GM21360 (cell line): ENCODE measurements at regions not wholly inside any gene's neighbourhood (a gene's known extent, or its start where the extent isn't known, plus 50 kb on each side); places are given as distances from the start of the nearest gene placed in this dataset.
"Not testable (repeated sequence)": the region's sequence is repeated elsewhere in the genome, so short reads cannot be mapped to it uniquely, and the experiment has no call there.

ENCODE experiments used
- ATAC-seq: cut with Tn5 transposase; IDR thresholded peaks from one replicate; pipeline ENCODE4 v1.9.1; 2021; ENCODE audit warnings: mild to moderate bottlenecking, moderate library complexity; ENCODE audit not compliant: unreplicated experiment

- no peak for ATAC-seq
Observed at GRCh38 chr12:105862163-105862821, 276.5 kb downstream of the NUAK1 start.

GRCh38 chr12:105864316-105864715, 274.4 kb downstream of the NUAK1 start:
- no peak for ATAC-seq

GRCh38 chr12:105864901-105865300, 273.9 kb downstream of the NUAK1 start:
- no peak for ATAC-seq

GRCh38 chr12:105865886-105866285, 272.9 kb downstream of the NUAK1 start:
- ATAC-seq, result no peak

GRCh38 chr12:105874121-105874520, 264.6 kb downstream of the NUAK1 start:
- ATAC-seq, result no peak

GRCh38 chr12:105876396-105876927, 262.3 kb downstream of the NUAK1 start:
- no peak for ATAC-seq

GRCh38 chr12:105878964-105879363, 259.8 kb downstream of the NUAK1 start:
- ATAC-seq, result no peak

GRCh38 chr12:105880824-105881388, 257.8 kb downstream of the NUAK1 start:
- no peak for ATAC-seq

GRCh38 chr12:105882404-105882803, 256.4 kb downstream of the NUAK1 start:
- no peak for ATAC-seq

- no peak for ATAC-seq
Observed at GRCh38 chr12:105887131-105887530, 251.6 kb downstream of the NUAK1 start.

- ATAC-seq, result no peak
Observed at GRCh38 chr12:105888696-105889095, 250.1 kb downstream of the NUAK1 start.

GRCh38 chr12:105892362-105892910, 246.3 kb downstream of the NUAK1 start:
- no peak for ATAC-seq

GRCh38 chr12:105895197-105895832, 243.4 kb downstream of the NUAK1 start:
- not testable (repeated sequence) for ATAC-seq

GRCh38 chr12:105897311-105897725, 241.4 kb downstream of the NUAK1 start:
- no peak for ATAC-seq

GRCh38 chr12:105898271-105898670, 240.5 kb downstream of the NUAK1 start:
- not testable (repeated sequence) for ATAC-seq

GRCh38 chr12:105899589-105899988, 239.2 kb downstream of the NUAK1 start:
- ATAC-seq, result no peak

GRCh38 chr12:105906561-105906960, 232.2 kb downstream of the NUAK1 start:
- no peak for ATAC-seq

GRCh38 chr12:105907982-105908381, 230.8 kb downstream of the NUAK1 start:
- no peak for ATAC-seq

GRCh38 chr12:105910030-105910429, 228.7 kb downstream of the NUAK1 start:
- ATAC-seq, result no peak

- no peak for ATAC-seq
Observed at GRCh38 chr12:105911966-105912365, 226.8 kb downstream of the NUAK1 start.

- ATAC-seq, result no peak
Observed at GRCh38 chr12:105912882-105913678, 225.7 kb downstream of the NUAK1 start.
